ENCODE measurements at regions not wholly inside any gene's neighbourhood (a gene's known extent, or its start where the extent isn't known, plus 50 kb on each side); places are given as distances from the start of the nearest gene placed in this dataset.

DNA sequence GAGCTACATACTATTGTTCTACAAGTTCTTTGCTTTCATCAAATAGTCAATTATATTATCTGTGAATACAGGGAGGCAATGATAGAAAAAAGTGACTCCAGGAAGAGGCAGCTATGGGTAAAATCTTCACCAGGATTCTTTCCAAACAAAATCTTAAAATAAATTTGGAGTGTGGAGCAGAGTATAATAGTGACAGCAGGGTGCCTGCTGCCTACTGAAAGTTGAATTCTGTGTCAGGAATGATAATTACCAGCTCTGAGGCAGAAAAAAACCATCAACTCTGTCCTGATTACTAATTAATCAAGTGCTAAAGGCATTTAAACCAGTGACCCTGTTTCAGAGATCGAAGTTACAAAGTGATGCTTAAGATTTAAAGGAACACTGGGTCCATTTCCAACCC, 148.0 kb downstream of the DIPK2A start:
- TF ChIP-seq POLR2AphosphoS5 (IDR thresholded peaks at IDR 0.05) = no peak
- TF ChIP-seq CTCF (IDR thresholded peaks at IDR 0.05) = no peak
- no peak for TF ChIP-seq POLR2A (IDR thresholded peaks at IDR 0.05)

Data from sigmoid colon (tissue), 4 donors.